ENCODE measurements at regions not wholly inside any gene's neighbourhood (a gene's known extent, or its start where the extent isn't known, plus 50 kb on each side); places are given as distances from the start of the nearest gene placed in this dataset.

DNA sequence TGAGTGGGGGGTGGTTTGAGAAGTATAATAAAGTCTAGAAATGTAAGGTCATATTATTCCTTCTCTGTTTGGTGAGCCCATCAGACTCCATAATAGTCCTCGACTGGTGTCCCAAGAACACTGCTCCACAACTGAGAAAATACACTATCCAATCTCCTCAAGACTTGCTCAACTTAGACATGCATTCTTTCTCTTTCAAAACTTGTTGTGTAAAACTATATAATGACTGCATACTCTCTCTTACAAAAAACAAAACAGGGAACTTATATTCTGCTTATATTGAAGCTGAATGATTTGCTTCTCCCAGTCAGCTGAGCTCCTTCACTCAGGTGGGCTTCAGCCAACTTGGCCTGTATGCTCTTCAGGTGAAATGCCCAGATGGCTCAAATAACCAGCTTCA is 204.7 kb downstream of the ZNF365 start:
- POLR2A ChIA-PET, result no interaction called here
- no peak overlapping the region for H3K4me3 ChIP-seq (ENCODE audit: low read depth in 2 of 2, low read length in 1 of 2)
- CTCF ChIA-PET, result interaction anchor here (1.0 to 2.0 kb wide), 3 partner anchors 25 to 239 kb away, joined by 3 to 4 read pairs (median 3); no protein-coding TSS in a partner anchor
- no peaks in the 10 kb centered on the region for H3K9me3 ChIP-seq
- H3K79me2 ChIP-seq (ENCODE audit: insufficient read depth), result no peaks in the 10 kb centered on the region
- peaks cover 38% of the 10 kb centered on the region for H3F3A ChIP-seq (replicated peaks; ENCODE audit: insufficient read depth)
- no peak for DNase-seq
- TF ChIP-seq, protein P1, sequence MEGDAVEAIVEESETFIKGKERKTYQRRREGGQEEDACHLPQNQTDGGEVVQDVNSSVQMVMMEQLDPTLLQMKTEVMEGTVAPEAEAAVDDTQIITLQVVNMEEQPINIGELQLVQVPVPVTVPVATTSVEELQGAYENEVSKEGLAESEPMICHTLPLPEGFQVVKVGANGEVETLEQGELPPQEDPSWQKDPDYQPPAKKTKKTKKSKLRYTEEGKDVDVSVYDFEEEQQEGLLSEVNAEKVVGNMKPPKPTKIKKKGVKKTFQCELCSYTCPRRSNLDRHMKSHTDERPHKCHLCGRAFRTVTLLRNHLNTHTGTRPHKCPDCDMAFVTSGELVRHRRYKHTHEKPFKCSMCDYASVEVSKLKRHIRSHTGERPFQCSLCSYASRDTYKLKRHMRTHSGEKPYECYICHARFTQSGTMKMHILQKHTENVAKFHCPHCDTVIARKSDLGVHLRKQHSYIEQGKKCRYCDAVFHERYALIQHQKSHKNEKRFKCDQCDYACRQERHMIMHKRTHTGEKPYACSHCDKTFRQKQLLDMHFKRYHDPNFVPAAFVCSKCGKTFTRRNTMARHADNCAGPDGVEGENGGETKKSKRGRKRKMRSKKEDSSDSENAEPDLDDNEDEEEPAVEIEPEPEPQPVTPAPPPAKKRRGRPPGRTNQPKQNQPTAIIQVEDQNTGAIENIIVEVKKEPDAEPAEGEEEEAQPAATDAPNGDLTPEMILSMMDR (IDR thresholded peaks at IDR 0.05), result no peak
- no peak for TF ChIP-seq TAF1 (IDR thresholded peaks at IDR 0.05; ENCODE audit: borderline replicate concordance, low read depth, low read length)
- TF ChIP-seq EP300 (IDR thresholded peaks at IDR 0.05; ENCODE audit: borderline replicate concordance in 1 of 2, low read depth in 1 of 2, low read length in 1 of 2), result no peak
- no peak for TF ChIP-seq NFIC (IDR thresholded peaks at IDR 0.05; ENCODE audit: borderline replicate concordance)
- TF ChIP-seq, protein P2, sequence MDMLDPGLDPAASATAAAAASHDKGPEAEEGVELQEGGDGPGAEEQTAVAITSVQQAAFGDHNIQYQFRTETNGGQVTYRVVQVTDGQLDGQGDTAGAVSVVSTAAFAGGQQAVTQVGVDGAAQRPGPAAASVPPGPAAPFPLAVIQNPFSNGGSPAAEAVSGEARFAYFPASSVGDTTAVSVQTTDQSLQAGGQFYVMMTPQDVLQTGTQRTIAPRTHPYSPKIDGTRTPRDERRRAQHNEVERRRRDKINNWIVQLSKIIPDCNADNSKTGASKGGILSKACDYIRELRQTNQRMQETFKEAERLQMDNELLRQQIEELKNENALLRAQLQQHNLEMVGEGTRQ (IDR thresholded peaks at IDR 0.05; ENCODE audit: borderline replicate concordance, low read depth, low read length), result no peak
- no peak for TF ChIP-seq POLR2AphosphoS5 (IDR thresholded peaks at IDR 0.05; ENCODE audit: low read depth, low read length)
- no peak for TF ChIP-seq JUND (IDR thresholded peaks at IDR 0.05)
- no peak for TF ChIP-seq FOSL2 (IDR thresholded peaks at IDR 0.05; ENCODE audit: borderline replicate concordance, low read depth)
- TF ChIP-seq, protein P3, sequence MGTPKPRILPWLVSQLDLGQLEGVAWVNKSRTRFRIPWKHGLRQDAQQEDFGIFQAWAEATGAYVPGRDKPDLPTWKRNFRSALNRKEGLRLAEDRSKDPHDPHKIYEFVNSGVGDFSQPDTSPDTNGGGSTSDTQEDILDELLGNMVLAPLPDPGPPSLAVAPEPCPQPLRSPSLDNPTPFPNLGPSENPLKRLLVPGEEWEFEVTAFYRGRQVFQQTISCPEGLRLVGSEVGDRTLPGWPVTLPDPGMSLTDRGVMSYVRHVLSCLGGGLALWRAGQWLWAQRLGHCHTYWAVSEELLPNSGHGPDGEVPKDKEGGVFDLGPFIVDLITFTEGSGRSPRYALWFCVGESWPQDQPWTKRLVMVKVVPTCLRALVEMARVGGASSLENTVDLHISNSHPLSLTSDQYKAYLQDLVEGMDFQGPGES (IDR thresholded peaks at IDR 0.05; ENCODE audit: low read depth, low read length), result no peak
- TF ChIP-seq SIN3A (IDR thresholded peaks at IDR 0.05; ENCODE audit: borderline replicate concordance, low read depth, low read length), result no peak
- no peak for TF ChIP-seq MXI1 (IDR thresholded peaks at IDR 0.05; ENCODE audit: low read depth, low read length)
- no peak for TF ChIP-seq MEF2A (IDR thresholded peaks at IDR 0.05; ENCODE audit: borderline replicate concordance, low read depth)
- no peak for TF ChIP-seq RFX5 (IDR thresholded peaks at IDR 0.05; ENCODE audit: low read length)
- TF ChIP-seq, protein P4, sequence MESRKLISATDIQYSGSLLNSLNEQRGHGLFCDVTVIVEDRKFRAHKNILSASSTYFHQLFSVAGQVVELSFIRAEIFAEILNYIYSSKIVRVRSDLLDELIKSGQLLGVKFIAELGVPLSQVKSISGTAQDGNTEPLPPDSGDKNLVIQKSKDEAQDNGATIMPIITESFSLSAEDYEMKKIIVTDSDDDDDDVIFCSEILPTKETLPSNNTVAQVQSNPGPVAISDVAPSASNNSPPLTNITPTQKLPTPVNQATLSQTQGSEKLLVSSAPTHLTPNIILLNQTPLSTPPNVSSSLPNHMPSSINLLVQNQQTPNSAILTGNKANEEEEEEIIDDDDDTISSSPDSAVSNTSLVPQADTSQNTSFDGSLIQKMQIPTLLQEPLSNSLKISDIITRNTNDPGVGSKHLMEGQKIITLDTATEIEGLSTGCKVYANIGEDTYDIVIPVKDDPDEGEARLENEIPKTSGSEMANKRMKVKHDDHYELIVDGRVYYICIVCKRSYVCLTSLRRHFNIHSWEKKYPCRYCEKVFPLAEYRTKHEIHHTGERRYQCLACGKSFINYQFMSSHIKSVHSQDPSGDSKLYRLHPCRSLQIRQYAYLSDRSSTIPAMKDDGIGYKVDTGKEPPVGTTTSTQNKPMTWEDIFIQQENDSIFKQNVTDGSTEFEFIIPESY (IDR thresholded peaks at IDR 0.05; ENCODE audit: borderline replicate concordance, low read depth), result no peak
- no peaks in the 10 kb centered on the region for H3K9me2 ChIP-seq
- no peaks in the 10 kb centered on the region for H3K36me3 ChIP-seq (replicated peaks in 1 of 2; ENCODE audit: control insufficient read depth in 1 of 2, insufficient read depth in 2 of 2, low read length in 1 of 2)
- no peaks in the 10 kb centered on the region for H3K27me3 ChIP-seq (ENCODE audit: insufficient read depth)
- no peak overlapping the region for H3K9ac ChIP-seq
- no peaks in the 10 kb centered on the region for H4K20me1 ChIP-seq (ENCODE audit: insufficient read depth)
- H3K27ac ChIP-seq (ENCODE audit: low read depth in 2 of 2, low read length in 1 of 2), result peak overlapping the region; percentile 79; a peak in 3 of 4 replicates
- H3K4me1 ChIP-seq (ENCODE audit: control insufficient read depth in 1 of 2, insufficient read depth in 2 of 2, low read depth in 1 of 2, low read length in 1 of 2), result peaks cover 0 to 45% of the 10 kb centered on the region in 2 experiments
- WGBS (ENCODE audit: low lambda C conversion rate), result 38% methylated on average over 1 of the region's 1 CpG
- no peak overlapping the region for H3K4me2 ChIP-seq
- no peak overlapping the region for H2AFZ ChIP-seq (ENCODE audit: low read depth)

Measured in SK-N-SH (cell line).